Common myeloid progenitor, CD34-positive (primary cell): ENCODE measurements at regions not wholly inside any gene's neighbourhood (a gene's known extent, or its start where the extent isn't known, plus 50 kb on each side); places are given as distances from the start of the nearest gene placed in this dataset.

Experiments
- CTCF ChIA-PET: fragments of 350-600 bp; sonication (Branson Sonifier 250); formaldehyde crosslinking; loops from one replicate; lab custom pipeline; 2021; ENCODE audit warnings: antibody characterized with exemption; lab: Charles Lee
- POLR2A ChIA-PET: fragments of 350-600 bp; sonication (Branson Sonifier 250); formaldehyde crosslinking; loops from one replicate; lab custom pipeline; 2021; ENCODE audit warnings: antibody characterized with exemption; lab: Charles Lee
- DNase-seq, 3 donors: peaks; one replicate each; pipeline versions ENCODE4 v3.0.0 to v3.0.0-alpha.2; 2013
- H3K27ac ChIP-seq, 2 experiments: 1 replicate in 1 of 2; 2 replicates in 1 of 2; pipeline ENCODE4 v1.7.0; 2013; ENCODE audit warnings: inconsistent platforms in 2 of 2, low read length in 2 of 2, mild to moderate bottlenecking in 2 of 2, low read depth in 1 of 2, moderate library complexity in 1 of 2; ENCODE audit not compliant: severe bottlenecking in 2 of 2, insufficient read depth in 1 of 2, poor library complexity in 1 of 2
- H3K27me3 ChIP-seq, 5 experiments: replicated peaks in 2 of 5; 1 replicate in 3 of 5; 2 replicates in 2 of 5; pipeline versions ENCODE4 v1.6.1 to v1.7.0; 2013; ENCODE audit warnings: low read length in 4 of 5, mild to moderate bottlenecking in 2 of 5, moderate library complexity in 2 of 5, inconsistent platforms in 1 of 5; ENCODE audit not compliant: insufficient read depth in 5 of 5, control insufficient read depth in 4 of 5
- H3K36me3 ChIP-seq, 4 experiments: 1 replicate in 2 of 4; 2 replicates in 2 of 4; pipeline versions ENCODE4 v1.6.1 to v1.7.0; 2013; ENCODE audit warnings: low read length in 3 of 4, control low read depth in 1 of 4, mild to moderate bottlenecking in 1 of 4; ENCODE audit not compliant: control insufficient read depth in 4 of 4, insufficient read depth in 4 of 4
- H3K4me1 ChIP-seq, 4 experiments: 1 replicate in 3 of 4; 2 replicates in 1 of 4; pipeline versions ENCODE4 v1.6.1 to v1.7.1; 2013; ENCODE audit warnings: low read length in 3 of 4, mild to moderate bottlenecking in 3 of 4, control low read depth in 1 of 4, inconsistent platforms in 1 of 4, moderate library complexity in 1 of 4; ENCODE audit not compliant: control insufficient read depth in 4 of 4, insufficient read depth in 4 of 4; ENCODE audit errors: control extremely low read depth in 1 of 4
- H3K4me3 ChIP-seq, 7 experiments: 1 replicate in 4 of 7; 2 replicates in 3 of 7; pipeline versions ENCODE4 v1.5.1 to v1.7.0; 2013; ENCODE audit warnings: mild to moderate bottlenecking in 7 of 7, low read length in 6 of 7, moderate library complexity in 6 of 7, inconsistent platforms in 2 of 7, low read depth in 2 of 7, control low read depth in 1 of 7; ENCODE audit not compliant: insufficient read depth in 4 of 7, control insufficient read depth in 1 of 7; ENCODE audit errors: extremely low read depth in 1 of 7
- H3K9me3 ChIP-seq, 5 experiments: 1 replicate in 4 of 5; 2 replicates in 1 of 5; pipeline versions ENCODE4 v1.6.1 to v1.7.1; 2013; ENCODE audit warnings: low read length in 4 of 5, mild to moderate bottlenecking in 2 of 5, inconsistent platforms in 1 of 5, low read depth in 1 of 5, moderate library complexity in 1 of 5; ENCODE audit not compliant: control insufficient read depth in 4 of 5, insufficient read depth in 2 of 5; ENCODE audit errors: control extremely low read depth in 1 of 5
- WGBS: methylation state at CpG from one replicate; pipeline ENCODE4 v1.1.5; 2013; ENCODE audit not compliant: insufficient coverage; 5-methylcytosine and 5-hydroxymethylcytosine counted together

DNA sequence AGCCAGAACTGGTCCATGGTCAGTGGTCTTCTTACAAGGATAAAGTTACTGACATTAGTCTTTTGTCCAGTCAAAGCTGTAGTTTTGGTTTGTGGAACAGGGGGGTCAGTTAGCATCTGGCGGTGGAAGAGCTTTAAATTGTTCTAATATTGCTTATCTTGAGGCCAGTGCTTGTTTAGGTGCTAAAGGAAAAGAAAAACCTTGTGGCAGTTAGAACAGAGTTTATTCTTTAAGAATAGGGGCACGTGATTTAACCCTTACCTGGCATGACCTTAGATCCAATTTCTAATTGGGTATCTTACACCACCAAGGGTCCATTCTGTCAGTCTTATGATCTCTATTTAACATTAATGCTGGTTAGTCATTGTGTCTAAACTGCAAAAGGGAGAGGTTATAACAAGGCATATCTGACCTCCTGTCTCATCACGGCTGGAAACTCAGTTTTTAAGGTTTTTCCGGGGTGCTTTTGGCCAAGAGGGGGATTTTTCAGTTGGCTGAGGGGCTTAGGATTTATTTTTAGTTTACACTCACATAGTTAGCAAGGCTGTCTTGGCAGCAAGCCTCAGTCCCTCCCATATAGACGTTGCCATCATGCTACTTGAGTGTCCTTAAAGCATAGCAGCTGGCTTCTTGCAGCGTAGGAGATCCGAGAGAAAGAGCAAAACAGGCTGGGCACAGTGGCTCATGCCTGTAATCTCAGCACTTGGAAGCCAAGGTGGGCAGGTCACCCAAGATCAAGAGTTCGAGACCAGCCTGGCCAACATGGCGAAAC, 60.1 kb upstream of the FAM89A start:
- ChIA-PET POLR2A (no interaction called here), CTCF (no interaction called here)
- Histone ChIP-seq H3K9me3 (no peaks in the 10 kb centered on the region), H3K27ac (no peak overlapping the region), H3K4me3 (no peak overlapping the region), H3K4me1 (no peaks in the 10 kb centered on the region), H3K27me3 (peaks cover 0 to 8% (median 0%) of the 10 kb centered on the region in 5 experiments), H3K36me3 (no peaks in the 10 kb centered on the region)
- DNase-seq: no peak
- 98% methylated on average over 6 of the region's 9 CpGs for WGBS

DNA sequence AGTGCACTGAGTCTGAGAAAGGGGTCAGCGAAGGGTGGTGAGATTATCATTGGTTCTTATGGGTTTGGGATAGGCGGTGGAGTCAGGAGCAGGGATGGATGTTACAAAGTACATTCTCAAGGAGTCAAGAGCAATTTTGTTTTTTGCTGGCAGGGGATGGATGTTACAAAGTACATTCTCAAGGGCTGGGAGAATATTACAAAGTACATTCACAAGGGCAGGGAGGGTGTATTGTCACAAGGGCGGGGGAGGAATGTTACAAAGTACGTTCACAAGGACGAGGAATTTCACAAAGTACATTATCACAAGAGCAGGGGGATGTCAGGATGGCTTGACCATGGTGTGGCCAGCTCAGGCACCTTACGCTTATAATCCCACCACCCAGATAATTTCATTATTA, 59.3 kb upstream of the FAM89A start:
- Histone ChIP-seq H3K9me3 (no peaks in the 10 kb centered on the region), H3K27ac (no peak overlapping the region), H3K27me3 (peaks cover 0 to 13% (median 2%) of the 10 kb centered on the region in 5 experiments), H3K36me3 (no peaks in the 10 kb centered on the region), H3K4me1 (no peaks in the 10 kb centered on the region), H3K4me3 (no peak overlapping the region)
- ChIA-PET POLR2A (no interaction called here), CTCF (no interaction called here)
- WGBS: 100% methylated on average over 2 of the region's 6 CpGs
- DNase-seq: no peak

DNA sequence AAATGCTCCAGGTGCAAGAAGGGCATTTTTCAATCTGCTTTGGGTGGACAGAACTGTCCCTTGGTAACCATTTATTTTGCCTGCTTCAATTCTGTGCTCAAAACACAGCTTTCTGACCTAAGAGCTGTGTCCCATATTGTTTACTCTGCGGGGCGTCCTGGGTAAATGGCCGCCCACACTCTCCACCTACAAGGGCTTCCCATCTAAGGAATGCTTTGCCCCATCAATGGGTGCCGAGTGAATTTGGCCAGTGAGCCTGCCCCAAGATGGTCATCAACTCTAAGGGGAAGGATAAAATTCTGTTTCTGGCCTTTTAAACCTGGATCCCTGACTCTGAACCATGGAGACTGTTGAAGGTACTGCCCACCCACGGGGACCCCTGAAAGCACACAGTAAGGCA, 55.5 kb upstream of the FAM89A start:
- Histone ChIP-seq H3K4me3 (no peak overlapping the region), H3K27me3 (peaks cover 0 to 26% (median 4%) of the 10 kb centered on the region in 5 experiments), H3K36me3 (no peaks in the 10 kb centered on the region), H3K4me1 (peaks cover 0 to 7% (median 0%) of the 10 kb centered on the region in 4 experiments), H3K9me3 (peaks cover 0 to 3% (median 0%) of the 10 kb centered on the region in 5 experiments), H3K27ac (no peak overlapping the region)
- 100% methylated on average over 5 of the region's 5 CpGs for WGBS
- POLR2A ChIA-PET: no interaction called here
- no peak for DNase-seq
- CTCF ChIA-PET: no interaction called here

DNA sequence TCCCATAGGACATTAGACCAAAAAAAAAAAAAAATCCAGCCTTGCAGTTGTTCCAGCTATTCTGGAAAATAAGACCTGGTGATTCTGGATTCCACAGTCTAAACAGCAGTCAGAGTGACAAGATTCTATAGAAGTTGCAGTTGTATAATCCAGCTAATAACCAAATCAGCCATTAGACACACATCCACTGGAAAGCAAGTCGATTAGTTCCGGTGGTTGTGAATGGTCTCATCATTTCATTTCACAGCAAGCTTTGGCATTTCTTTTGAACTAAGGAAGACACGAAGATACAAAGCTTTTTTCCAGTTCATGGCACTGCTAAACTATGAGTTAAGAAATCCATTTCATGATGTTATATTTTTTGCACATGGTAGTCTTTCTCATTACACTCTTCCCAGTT, 54.4 kb upstream of the FAM89A start:
- H3K36me3 ChIP-seq: no peaks in the 10 kb centered on the region
- H3K9me3 ChIP-seq: peaks cover 0 to 3% (median 0%) of the 10 kb centered on the region in 5 experiments
- H3K4me3 ChIP-seq: no peak overlapping the region
- ChIA-PET CTCF (interaction anchor here (0.6 to 1.9 kb wide), 2 partner anchors 10 to 63 kb away, joined by 3 to 5 read pairs; no protein-coding TSS in a partner anchor), POLR2A (no interaction called here)
- H3K4me1 ChIP-seq: peaks cover 0 to 7% (median 0%) of the 10 kb centered on the region in 4 experiments
- H3K27ac ChIP-seq: no peak overlapping the region
- H3K27me3 ChIP-seq: peaks cover 0 to 26% (median 4%) of the 10 kb centered on the region in 5 experiments
- 92% methylated on average over 2 of the region's 3 CpGs for WGBS
- no peak for DNase-seq

DNA sequence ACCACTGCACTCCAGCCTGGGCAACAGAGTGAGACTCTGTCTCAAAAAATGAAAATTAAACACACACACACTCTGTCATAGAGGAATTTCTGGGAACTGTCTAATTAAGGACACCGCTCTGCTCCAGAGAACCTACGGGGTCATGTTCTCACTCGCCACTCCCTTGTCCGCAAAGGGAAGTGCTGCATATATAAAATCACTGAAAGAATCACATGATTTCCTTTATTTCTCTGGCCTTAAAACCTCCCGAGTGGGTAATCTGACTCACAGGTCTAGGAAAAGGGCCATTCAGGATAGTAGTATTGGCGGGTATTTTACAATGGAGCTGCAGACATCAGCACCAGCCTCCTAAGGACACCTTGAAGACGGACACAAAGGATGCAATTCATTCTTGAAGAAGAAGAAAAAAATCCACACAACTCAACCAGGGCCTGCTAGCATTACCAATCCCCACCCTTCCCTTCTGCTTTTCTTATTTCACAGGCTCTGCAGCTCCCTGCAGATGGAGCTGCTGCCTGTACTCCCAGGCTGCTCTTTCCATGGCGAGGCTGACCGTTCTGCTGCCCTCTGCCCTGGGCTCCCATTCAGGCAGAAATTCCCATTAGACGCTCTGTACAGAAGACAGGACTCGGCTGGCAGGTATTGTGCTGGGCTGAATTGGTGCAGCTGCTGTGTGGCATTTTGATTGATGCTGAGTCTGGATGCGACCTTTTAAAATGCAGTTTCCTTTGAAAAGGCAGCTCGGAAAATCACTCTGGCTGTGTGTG, 53.3 kb upstream of the FAM89A start:
- Histone ChIP-seq H3K27ac (no peak overlapping the region), H3K9me3 (peaks cover 0 to 3% (median 0%) of the 10 kb centered on the region in 5 experiments), H3K4me3 (no peak overlapping the region), H3K27me3 (peaks cover 0 to 25% (median 4%) of the 10 kb centered on the region in 5 experiments), H3K4me1 (peaks cover 0 to 7% (median 0%) of the 10 kb centered on the region in 4 experiments), H3K36me3 (no peaks in the 10 kb centered on the region)
- 70% methylated on average over 5 of the region's 13 CpGs for WGBS
- CTCF ChIA-PET: interaction anchor here (1.9 kb wide), 1 partner anchor 9 kb away, joined by 5 read pairs; no protein-coding TSS in a partner anchor
- POLR2A ChIA-PET: no interaction called here
- DNase-seq: peak in 1 of 3 donors; percentile 12

DNA sequence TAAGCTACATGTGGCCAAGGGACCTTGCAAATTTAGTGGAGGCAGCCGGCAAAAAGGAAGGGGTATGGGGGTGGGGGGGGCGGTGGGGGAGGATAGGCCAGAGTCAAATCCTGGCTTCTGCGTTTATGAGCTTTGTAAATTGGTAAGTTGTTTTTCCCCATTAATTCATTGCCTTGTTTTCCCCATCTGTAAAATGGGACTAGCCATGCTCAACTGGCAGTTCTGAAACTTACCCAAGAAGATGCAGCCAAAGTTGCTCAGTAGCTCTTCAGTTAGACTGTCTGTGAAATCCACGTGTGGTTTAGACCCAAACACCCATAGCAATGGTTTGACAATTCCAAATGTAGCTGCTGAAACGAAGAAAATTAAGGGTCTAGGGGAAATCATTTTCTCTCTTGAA, 52.3 kb upstream of the FAM89A start:
- Histone ChIP-seq H3K36me3 (no peaks in the 10 kb centered on the region), H3K27ac (no peak overlapping the region), H3K4me3 (no peak overlapping the region), H3K4me1 (peaks cover 0 to 7% (median 0%) of the 10 kb centered on the region in 4 experiments), H3K27me3 (peaks cover 0 to 25% (median 4%) of the 10 kb centered on the region in 5 experiments), H3K9me3 (peaks cover 0 to 3% (median 0%) of the 10 kb centered on the region in 5 experiments)
- no peak for DNase-seq
- WGBS: 100% methylated on average over 3 of the region's 5 CpGs
- POLR2A ChIA-PET: no interaction called here
- CTCF ChIA-PET: interaction anchor here (0.8 to 1.9 kb wide), 4 partner anchors 8 to 56 kb away, joined by 3 to 5 read pairs (median 3); no protein-coding TSS in a partner anchor
